ENCODE measurements at regions not wholly inside any gene's neighbourhood (a gene's known extent, or its start where the extent isn't known, plus 50 kb on each side); places are given as distances from the start of the nearest gene placed in this dataset.
"Not testable (repeated sequence)": the region's sequence is repeated elsewhere in the genome, so short reads cannot be mapped to it uniquely, and the experiment has no call there.

- not testable (repeated sequence) for H3K27ac ChIP-seq (ENCODE audit: low read depth, low read length); H3K36me3 ChIP-seq (ENCODE audit: insufficient read depth, low read length); H3K27me3 ChIP-seq (ENCODE audit: insufficient read depth, low read length); H2AFZ ChIP-seq (ENCODE audit: low read length, unreplicated experiment); H3K79me2 ChIP-seq (ENCODE audit: control insufficient read depth, insufficient read depth, low read length, unreplicated experiment); H3K4me1 ChIP-seq (ENCODE audit: control insufficient read depth, insufficient read depth, low read length, unreplicated experiment); H3K4me3 ChIP-seq (ENCODE audit: low read depth, low read length)
These were observed 116.2 kb upstream of the TP53BP2 start for GRCh38 chr1:223961985-223962384.

- not testable (repeated sequence) for H3K4me1 ChIP-seq (ENCODE audit: control insufficient read depth, insufficient read depth, low read length, unreplicated experiment); H3K36me3 ChIP-seq (ENCODE audit: insufficient read depth, low read length); H3K4me3 ChIP-seq (ENCODE audit: low read depth, low read length); H3K27me3 ChIP-seq (ENCODE audit: insufficient read depth, low read length); H2AFZ ChIP-seq (ENCODE audit: low read length, unreplicated experiment); H3K79me2 ChIP-seq (ENCODE audit: control insufficient read depth, insufficient read depth, low read length, unreplicated experiment)
- H3K27ac ChIP-seq (ENCODE audit: low read depth, low read length): peak overlapping the region; percentile 76
These were observed 107.1 kb upstream of the TP53BP2 start for GRCh38 chr1:223952801-223953200.

- H3K4me3 ChIP-seq (ENCODE audit: low read depth, low read length); H3K36me3 ChIP-seq (ENCODE audit: insufficient read depth, low read length); H2AFZ ChIP-seq (ENCODE audit: low read length, unreplicated experiment); H3K4me1 ChIP-seq (ENCODE audit: control insufficient read depth, insufficient read depth, low read length, unreplicated experiment); H3K79me2 ChIP-seq (ENCODE audit: control insufficient read depth, insufficient read depth, low read length, unreplicated experiment); H3K27ac ChIP-seq (ENCODE audit: low read depth, low read length); H3K27me3 ChIP-seq (ENCODE audit: insufficient read depth, low read length): not testable (repeated sequence)
These were observed 105.8 kb upstream of the TP53BP2 start for GRCh38 chr1:223951551-223951950.

- not testable (repeated sequence) for H3K27ac ChIP-seq (ENCODE audit: low read depth, low read length)
These were observed 104.2 kb upstream of the TP53BP2 start for GRCh38 chr1:223949944-223950343.

GRCh38 chr1:223948041-223948440 is 102.3 kb upstream of the TP53BP2 start:
- not testable (repeated sequence) for H3K4me1 ChIP-seq (ENCODE audit: control insufficient read depth, insufficient read depth, low read length, unreplicated experiment); H3K36me3 ChIP-seq (ENCODE audit: insufficient read depth, low read length); H3K27me3 ChIP-seq (ENCODE audit: insufficient read depth, low read length)

More at GRCh38 chr1:223949944-223950343, 104.2 kb upstream of the TP53BP2 start:
- not testable (repeated sequence) for H3K27me3 ChIP-seq (ENCODE audit: insufficient read depth, low read length); H3K79me2 ChIP-seq (ENCODE audit: control insufficient read depth, insufficient read depth, low read length, unreplicated experiment); H3K4me1 ChIP-seq (ENCODE audit: control insufficient read depth, insufficient read depth, low read length, unreplicated experiment); H3K36me3 ChIP-seq (ENCODE audit: insufficient read depth, low read length); H2AFZ ChIP-seq (ENCODE audit: low read length, unreplicated experiment); H3K4me3 ChIP-seq (ENCODE audit: low read depth, low read length)

GRCh38 chr1:223936592-223936991 is 90.8 kb upstream of the TP53BP2 start:
- not testable (repeated sequence) for H3K36me3 ChIP-seq (ENCODE audit: insufficient read depth, low read length); H2AFZ ChIP-seq (ENCODE audit: low read length, unreplicated experiment); H3K27ac ChIP-seq (ENCODE audit: low read depth, low read length); H3K79me2 ChIP-seq (ENCODE audit: control insufficient read depth, insufficient read depth, low read length, unreplicated experiment); H3K4me3 ChIP-seq (ENCODE audit: low read depth, low read length); H3K27me3 ChIP-seq (ENCODE audit: insufficient read depth, low read length); H3K4me1 ChIP-seq (ENCODE audit: control insufficient read depth, insufficient read depth, low read length, unreplicated experiment)

More at GRCh38 chr1:223948041-223948440, 102.3 kb upstream of the TP53BP2 start:
- not testable (repeated sequence) for H3K79me2 ChIP-seq (ENCODE audit: control insufficient read depth, insufficient read depth, low read length, unreplicated experiment); H3K27ac ChIP-seq (ENCODE audit: low read depth, low read length); H2AFZ ChIP-seq (ENCODE audit: low read length, unreplicated experiment); H3K4me3 ChIP-seq (ENCODE audit: low read depth, low read length)

- not testable (repeated sequence) for H3K27ac ChIP-seq (ENCODE audit: low read depth, low read length); H3K4me3 ChIP-seq (ENCODE audit: low read depth, low read length); H2AFZ ChIP-seq (ENCODE audit: low read length, unreplicated experiment); H3K79me2 ChIP-seq (ENCODE audit: control insufficient read depth, insufficient read depth, low read length, unreplicated experiment); H3K36me3 ChIP-seq (ENCODE audit: insufficient read depth, low read length); H3K4me1 ChIP-seq (ENCODE audit: control insufficient read depth, insufficient read depth, low read length, unreplicated experiment); H3K27me3 ChIP-seq (ENCODE audit: insufficient read depth, low read length)
These were observed 85.7 kb upstream of the TP53BP2 start for GRCh38 chr1:223931476-223931875.

GRCh38 chr1:223920805-223921204 is 75.1 kb upstream of the TP53BP2 start:
- H3K27ac ChIP-seq (ENCODE audit: low read depth, low read length); H3K4me1 ChIP-seq (ENCODE audit: control insufficient read depth, insufficient read depth, low read length, unreplicated experiment); H3K79me2 ChIP-seq (ENCODE audit: control insufficient read depth, insufficient read depth, low read length, unreplicated experiment); H2AFZ ChIP-seq (ENCODE audit: low read length, unreplicated experiment); H3K4me3 ChIP-seq (ENCODE audit: low read depth, low read length); H3K27me3 ChIP-seq (ENCODE audit: insufficient read depth, low read length); H3K36me3 ChIP-seq (ENCODE audit: insufficient read depth, low read length): not testable (repeated sequence)

GRCh38 chr1:223915476-223915875 is 69.7 kb upstream of the TP53BP2 start:
- not testable (repeated sequence) for H3K36me3 ChIP-seq (ENCODE audit: insufficient read depth, low read length); H3K27ac ChIP-seq (ENCODE audit: low read depth, low read length); H3K4me3 ChIP-seq (ENCODE audit: low read depth, low read length); H3K79me2 ChIP-seq (ENCODE audit: control insufficient read depth, insufficient read depth, low read length, unreplicated experiment); H3K27me3 ChIP-seq (ENCODE audit: insufficient read depth, low read length); H2AFZ ChIP-seq (ENCODE audit: low read length, unreplicated experiment); H3K4me1 ChIP-seq (ENCODE audit: control insufficient read depth, insufficient read depth, low read length, unreplicated experiment)

GRCh38 chr1:223913715-223914114 is 68.0 kb upstream of the TP53BP2 start:
- not testable (repeated sequence) for H3K4me3 ChIP-seq (ENCODE audit: low read depth, low read length); H3K27ac ChIP-seq (ENCODE audit: low read depth, low read length); H2AFZ ChIP-seq (ENCODE audit: low read length, unreplicated experiment); H3K36me3 ChIP-seq (ENCODE audit: insufficient read depth, low read length); H3K4me1 ChIP-seq (ENCODE audit: control insufficient read depth, insufficient read depth, low read length, unreplicated experiment); H3K27me3 ChIP-seq (ENCODE audit: insufficient read depth, low read length); H3K79me2 ChIP-seq (ENCODE audit: control insufficient read depth, insufficient read depth, low read length, unreplicated experiment)

- not testable (repeated sequence) for H2AFZ ChIP-seq (ENCODE audit: low read length, unreplicated experiment); H3K4me1 ChIP-seq (ENCODE audit: control insufficient read depth, insufficient read depth, low read length, unreplicated experiment); H3K36me3 ChIP-seq (ENCODE audit: insufficient read depth, low read length); H3K4me3 ChIP-seq (ENCODE audit: low read depth, low read length); H3K79me2 ChIP-seq (ENCODE audit: control insufficient read depth, insufficient read depth, low read length, unreplicated experiment); H3K27me3 ChIP-seq (ENCODE audit: insufficient read depth, low read length); H3K27ac ChIP-seq (ENCODE audit: low read depth, low read length)
These were observed 62.3 kb upstream of the TP53BP2 start for GRCh38 chr1:223907943-223908587.
